H9 (cell line): ENCODE measurements at regions not wholly inside any gene's neighbourhood (a gene's known extent, or its start where the extent isn't known, plus 50 kb on each side); places are given as distances from the start of the nearest gene placed in this dataset.

Experiments
- DNase-seq: peaks from one replicate; pipeline ENCODE4 v3.0.0-alpha.2; 2017
- H2AFZ ChIP-seq: one replicate; pipeline ENCODE4 v1.6.1; 2013; ENCODE audit warnings: mild to moderate bottlenecking, low read length, control low read depth, moderate library complexity
- H2AK5ac ChIP-seq: 2 replicates; pipeline ENCODE4 v1.6.1; 2013; ENCODE audit warnings: low read length, control low read depth, mixed read lengths; ENCODE audit not compliant: insufficient read length
- H2BK120ac ChIP-seq: one replicate; pipeline ENCODE4 v1.6.1; 2013; ENCODE audit warnings: low read depth, mild to moderate bottlenecking, low read length, control low read depth, inconsistent platforms; ENCODE audit not compliant: poor library complexity, severe bottlenecking
- H2BK12ac ChIP-seq: 2 replicates; pipeline ENCODE4 v1.6.1; 2013; ENCODE audit warnings: low read length, control low read depth, mixed read lengths, low read depth; ENCODE audit not compliant: insufficient read length
- H2BK15ac ChIP-seq: 2 replicates; pipeline ENCODE4 v1.6.1; 2013; ENCODE audit warnings: low read depth, low read length, control low read depth
- H2BK20ac ChIP-seq: one replicate; pipeline ENCODE4 v1.6.1; 2013; ENCODE audit warnings: low read depth, mild to moderate bottlenecking, low read length, control low read depth, inconsistent platforms; ENCODE audit not compliant: poor library complexity, severe bottlenecking
- H2BK5ac ChIP-seq: 2 replicates; pipeline ENCODE4 v1.6.1; 2013; ENCODE audit warnings: low read length, control low read depth, mixed read lengths; ENCODE audit not compliant: insufficient read length
- H3K14ac ChIP-seq: 2 replicates; pipeline ENCODE4 v1.6.1; 2013; ENCODE audit warnings: low read length, control low read depth; ENCODE audit not compliant: insufficient read depth
- H3K18ac ChIP-seq: 2 replicates; pipeline ENCODE4 v1.6.1; 2013; ENCODE audit warnings: low read depth, mild to moderate bottlenecking, mixed read lengths, low read length, control low read depth; ENCODE audit not compliant: insufficient read length
- H3K23ac ChIP-seq: 2 replicates; pipeline ENCODE4 v1.6.1; 2013; ENCODE audit warnings: low read length, control low read depth, mixed read lengths, low read depth; ENCODE audit not compliant: insufficient read length
- H3K23me2 ChIP-seq: 2 replicates; pipeline ENCODE4 v1.6.1; 2013; ENCODE audit warnings: low read depth, mild to moderate bottlenecking, mixed read lengths, low read length, control low read depth; ENCODE audit not compliant: insufficient read length, poor library complexity, severe bottlenecking
- H3K27ac ChIP-seq: 2 replicates; pipeline ENCODE4 v1.5.1; 2013; ENCODE audit warnings: low read length, control low read depth, mixed read lengths, low read depth; ENCODE audit not compliant: insufficient read length
- H3K27me3 ChIP-seq: 2 replicates; pipeline ENCODE4 v1.6.1; 2013; ENCODE audit warnings: low read length, control low read depth, inconsistent platforms; ENCODE audit not compliant: insufficient read depth
- H3K4ac ChIP-seq: 2 replicates; pipeline ENCODE4 v1.6.1; 2013; ENCODE audit warnings: low read depth, mild to moderate bottlenecking, control low read depth, inconsistent platforms, low read length, moderate library complexity
- H3K4me1 ChIP-seq: 2 replicates; pipeline ENCODE4 v1.6.1; 2013; ENCODE audit warnings: low read length, control low read depth, inconsistent platforms; ENCODE audit not compliant: insufficient read depth
- H3K4me2 ChIP-seq: 2 replicates; pipeline ENCODE4 v1.6.1; 2013; ENCODE audit warnings: low read length, control low read depth, mixed read lengths; ENCODE audit not compliant: insufficient read length, insufficient read depth
- H3K56ac ChIP-seq: 2 replicates; pipeline ENCODE4 v1.6.1; 2013; ENCODE audit warnings: low read depth, mild to moderate bottlenecking, mixed read lengths, low read length, control low read depth; ENCODE audit not compliant: insufficient read length
- H3K79me1 ChIP-seq: 2 replicates; pipeline ENCODE4 v1.6.1; 2013; ENCODE audit warnings: low read depth, mild to moderate bottlenecking, moderate library complexity, low read length, control low read depth, inconsistent platforms; ENCODE audit not compliant: insufficient read depth, poor library complexity, severe bottlenecking
- H3K79me2 ChIP-seq: 2 replicates; pipeline ENCODE4 v1.6.1; 2013; ENCODE audit warnings: low read length, control low read depth, inconsistent platforms; ENCODE audit not compliant: insufficient read depth
- H3K9ac ChIP-seq: 2 replicates; pipeline ENCODE4 v1.6.1; 2013; ENCODE audit warnings: low read length, control low read depth, mixed read lengths; ENCODE audit not compliant: insufficient read length; ENCODE audit errors: extremely low read depth
- H3K9me3 ChIP-seq: one replicate; pipeline ENCODE4 v1.6.1; 2013; ENCODE audit warnings: low read depth, low read length, inconsistent platforms; ENCODE audit not compliant: control insufficient read depth
- H3T11ph ChIP-seq: one replicate; pipeline ENCODE4 v1.6.1; 2013; ENCODE audit warnings: mild to moderate bottlenecking, low read length, control low read depth, inconsistent platforms
- H4K20me1 ChIP-seq: one replicate; pipeline ENCODE4 v1.6.1; 2013; ENCODE audit not compliant: control insufficient read depth, insufficient read length, insufficient read depth
- H4K5ac ChIP-seq: 2 replicates; pipeline ENCODE4 v1.6.1; 2013; ENCODE audit warnings: low read depth, mild to moderate bottlenecking, mixed read lengths, low read length, control low read depth; ENCODE audit not compliant: insufficient read length
- H4K8ac ChIP-seq: replicated peaks from 2 replicates; pipeline ENCODE4 v1.6.1; 2013; ENCODE audit warnings: low read length, control low read depth, mixed read lengths, low read depth; ENCODE audit not compliant: insufficient read length
- H4K91ac ChIP-seq: 2 replicates; pipeline ENCODE4 v1.6.1; 2013; ENCODE audit warnings: low read depth, mild to moderate bottlenecking, moderate library complexity, mixed read lengths, low read length, control low read depth; ENCODE audit not compliant: insufficient read length
- H3K27ac Mint-ChIP-seq, 3 experiments: 2 replicates in 2 of 3; 3 replicates in 1 of 3; pipeline ENCODE4 v1.8.0; 2020 to 2021; ENCODE audit warnings: mixed read lengths in 3 of 3, mild to moderate bottlenecking in 1 of 3, moderate library complexity in 1 of 3
- H3K27me3 Mint-ChIP-seq: 2 replicates; pipeline ENCODE4 v1.8.0; 2021; ENCODE audit warnings: low read depth, mild to moderate bottlenecking, moderate library complexity, mixed read lengths
- H3K36me3 Mint-ChIP-seq, 3 experiments: 2 replicates in 2 of 3; 3 replicates in 1 of 3; pipeline ENCODE4 v1.8.0; 2020 to 2021; ENCODE audit warnings: low read depth in 3 of 3, mixed read lengths in 3 of 3; ENCODE audit not compliant: insufficient read depth in 1 of 3
- H3K4me1 Mint-ChIP-seq, 2 experiments: 2 replicates each; pipeline ENCODE4 v1.8.0; 2020; ENCODE audit warnings: mixed read lengths in 2 of 2
- H3K4me3 Mint-ChIP-seq, 2 experiments: 2 replicates in 1 of 2; 3 replicates in 1 of 2; pipeline ENCODE4 v1.8.0; 2020 to 2021; ENCODE audit warnings: mild to moderate bottlenecking in 2 of 2, mixed read lengths in 2 of 2, moderate library complexity in 1 of 2
- H3K9me3 Mint-ChIP-seq, 2 experiments: 2 replicates in 1 of 2; 3 replicates in 1 of 2; pipeline ENCODE4 v1.8.0; 2020; ENCODE audit warnings: mild to moderate bottlenecking in 2 of 2, mixed read lengths in 2 of 2, moderate library complexity in 1 of 2
- WGBS: extraction: QIAGEN DNeasy Blood & Tissue Kit; methylation state at CpG from one replicate; pipeline ENCODE4 v1.1.7; 2013; ENCODE audit warnings: missing lambda C conversion rate, low lambda C conversion rate, mixed read lengths; ENCODE audit not compliant: insufficient read length; ENCODE audit errors: extremely low coverage; 5-methylcytosine and 5-hydroxymethylcytosine counted together
- TF ChIP-seq, protein P1 (sequence below): fragments of 200-600 bp; sonication (generic); conservative IDR thresholded peaks from 3 replicates; pipeline ENCODE4 v1.8.0; 2021; ENCODE audit warnings: antibody characterized with exemption, mild to moderate bottlenecking

DNA sequence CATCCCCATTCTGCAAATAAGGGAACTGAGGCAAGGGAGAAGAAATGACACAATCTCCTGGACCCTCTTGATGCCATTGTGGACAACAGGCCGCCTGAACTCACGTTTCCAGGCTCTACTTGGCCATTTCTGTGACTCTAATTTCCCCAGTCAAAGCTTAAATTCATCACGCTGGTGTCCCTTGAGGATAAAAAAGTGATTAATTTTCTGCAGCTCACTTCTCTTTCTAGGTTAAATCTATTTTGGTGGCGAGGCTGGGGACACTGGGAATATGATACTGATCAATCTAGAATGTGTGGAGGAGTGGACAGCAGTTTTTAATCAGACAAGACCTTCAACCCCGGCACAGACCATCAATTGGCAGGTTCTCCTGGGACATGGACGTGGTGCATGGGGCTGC, 168.2 kb upstream of the SULF2 start:
- Mint-ChIP-seq H3K4me3 (no peak overlapping the region), H3K27me3 (peaks cover 3% of the 10 kb centered on the region), H3K9me3 (no peaks in the 10 kb centered on the region), H3K4me1 (peaks cover 9 to 15% of the 10 kb centered on the region in 2 experiments), H3K36me3 (no peaks in the 10 kb centered on the region), H3K27ac (no peak overlapping the region)
- Histone ChIP-seq H4K91ac (no peak overlapping the region), H3K79me2 (no peaks in the 10 kb centered on the region), H4K20me1 (no peaks in the 10 kb centered on the region), H2BK15ac (no peak overlapping the region), H3K27me3 (no peaks in the 10 kb centered on the region), H3K4ac (no peak overlapping the region), H3K23me2 (no peaks in the 10 kb centered on the region), H2AFZ (no peak overlapping the region), H3K4me2 (no peak overlapping the region), H2BK5ac (no peak overlapping the region), H3K18ac (no peak overlapping the region), H3K79me1 (no peaks in the 10 kb centered on the region), H3T11ph (no peak overlapping the region), H3K56ac (no peak overlapping the region), H2BK20ac (no peak overlapping the region), H3K9ac (no peak overlapping the region), H3K23ac (no peak overlapping the region), H3K27ac (no peak overlapping the region), H3K9me3 (no peaks in the 10 kb centered on the region), H3K4me1 (no peaks in the 10 kb centered on the region; the same call in 1 of the 2 replicates), H2BK12ac (no peak overlapping the region), H3K14ac (no peak overlapping the region), H4K8ac (no peak overlapping the region), H2BK120ac (no peak overlapping the region), H4K5ac (no peak overlapping the region), H2AK5ac (no peak overlapping the region)
- TF ChIP-seq, protein P1, sequence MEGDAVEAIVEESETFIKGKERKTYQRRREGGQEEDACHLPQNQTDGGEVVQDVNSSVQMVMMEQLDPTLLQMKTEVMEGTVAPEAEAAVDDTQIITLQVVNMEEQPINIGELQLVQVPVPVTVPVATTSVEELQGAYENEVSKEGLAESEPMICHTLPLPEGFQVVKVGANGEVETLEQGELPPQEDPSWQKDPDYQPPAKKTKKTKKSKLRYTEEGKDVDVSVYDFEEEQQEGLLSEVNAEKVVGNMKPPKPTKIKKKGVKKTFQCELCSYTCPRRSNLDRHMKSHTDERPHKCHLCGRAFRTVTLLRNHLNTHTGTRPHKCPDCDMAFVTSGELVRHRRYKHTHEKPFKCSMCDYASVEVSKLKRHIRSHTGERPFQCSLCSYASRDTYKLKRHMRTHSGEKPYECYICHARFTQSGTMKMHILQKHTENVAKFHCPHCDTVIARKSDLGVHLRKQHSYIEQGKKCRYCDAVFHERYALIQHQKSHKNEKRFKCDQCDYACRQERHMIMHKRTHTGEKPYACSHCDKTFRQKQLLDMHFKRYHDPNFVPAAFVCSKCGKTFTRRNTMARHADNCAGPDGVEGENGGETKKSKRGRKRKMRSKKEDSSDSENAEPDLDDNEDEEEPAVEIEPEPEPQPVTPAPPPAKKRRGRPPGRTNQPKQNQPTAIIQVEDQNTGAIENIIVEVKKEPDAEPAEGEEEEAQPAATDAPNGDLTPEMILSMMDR = no peak
- no CpG with 5 or more reads among the region's 6 CpGs for WGBS
- DNase-seq = no peak
